Spleen (tissue), 7 donors: ENCODE measurements at regions not wholly inside any gene's neighbourhood (a gene's known extent, or its start where the extent isn't known, plus 50 kb on each side); places are given as distances from the start of the nearest gene placed in this dataset.

ENCODE experiments used
- CTCF ChIP-seq, 11 experiments: fragments of 200-600 bp in 7 of 11; fragments of 450-650 bp in 4 of 11; sonication (generic) in 4 of 11; IDR thresholded peaks in 8 of 11; conservative IDR thresholded peaks in 3 of 11; 1 replicate in 7 of 11; 2 replicates in 4 of 11; pipeline versions ENCODE4 v1.4.0 to v1.8.0; 2016 to 2021; ENCODE audit warnings: antibody characterized with exemption in 11 of 11, inconsistent platforms in 4 of 11, mild to moderate bottlenecking in 1 of 11
- POLR2A ChIP-seq, 3 donors: fragments of 450-650 bp; IDR thresholded peaks; one replicate each; pipeline ENCODE4 v1.5.1; 2017; ENCODE audit warnings: antibody characterized with exemption in 3 of 3, mild to moderate bottlenecking in 1 of 3
- donor health status: DM: no; HTN: no; CAD: no; lungs with moderate emphysema.
- donor health status: DM: no; HTN: no; CAD: no.
- donor health status: DM: no; HTN: no; CAD: no.

- TF ChIP-seq POLR2A (IDR thresholded peaks at IDR 0.05) (no peak), CTCF (IDR thresholded peaks at IDR 0.05 in 8 of 11, conservative IDR thresholded peaks at IDR 0.05 in 3 of 11) (no peak)
These were observed 294.0 kb downstream of the MED10 start for GRCh38 chr5:6084376-6084775.
